Activated CD4-positive, alpha-beta T cell treated with anti-CD3 and anti-CD28 coated beads for 48 hours (primary cell): ENCODE measurements at regions not wholly inside any gene's neighbourhood (a gene's known extent, or its start where the extent isn't known, plus 50 kb on each side); places are given as distances from the start of the nearest gene placed in this dataset.
A peak's percentile ranks its signal among the peaks of the same experiment; 100 is the strongest.
"Not testable (repeated sequence)": the region's sequence is repeated elsewhere in the genome, so short reads cannot be mapped to it uniquely, and the experiment has no call there.

Experiments used
- DNase-seq: peaks from one replicate; pipeline ENCODE4 v3.0.0-alpha.2; 2020

GRCh38 chr7:159207393-159207792 is 62.7 kb upstream of the VIPR2 start:
- no peak for DNase-seq

GRCh38 chr7:159205833-159206232 is 61.2 kb upstream of the VIPR2 start:
- no peak for DNase-seq

GRCh38 chr7:159204664-159205063 is 60.0 kb upstream of the VIPR2 start:
- no peak for DNase-seq

GRCh38 chr7:159203253-159203652 is 58.6 kb upstream of the VIPR2 start:
- not testable (repeated sequence) for DNase-seq

GRCh38 chr7:159201722-159202330 is 57.2 kb upstream of the VIPR2 start:
- peak; percentile 21 for DNase-seq

- DNase-seq, result no peak
Measured at GRCh38 chr7:159200421-159200820, 55.8 kb upstream of the VIPR2 start.

GRCh38 chr7:159198016-159198724 is 53.5 kb upstream of the VIPR2 start:
- DNase-seq, result no peak

GRCh38 chr7:159197066-159197975 is 52.7 kb upstream of the VIPR2 start:
- peak; percentile 59 for DNase-seq

- DNase-seq, result no peak
Measured at GRCh38 chr7:159196584-159196983, 51.9 kb upstream of the VIPR2 start.

- no peak for DNase-seq
Measured at GRCh38 chr7:159195946-159196345, 51.3 kb upstream of the VIPR2 start.
